HG02623 (cell line): ENCODE measurements at regions not wholly inside any gene's neighbourhood (a gene's known extent, or its start where the extent isn't known, plus 50 kb on each side); places are given as distances from the start of the nearest gene placed in this dataset.
A peak's percentile ranks its signal among the peaks of the same experiment; 100 is the strongest.
"Not testable (repeated sequence)": the region's sequence is repeated elsewhere in the genome, so short reads cannot be mapped to it uniquely, and the experiment has no call there.

Source experiments
- ATAC-seq: cut with Tn5 transposase; IDR thresholded peaks from one replicate; pipeline ENCODE4 v1.9.1; 2021; ENCODE audit warnings: moderate library complexity; ENCODE audit not compliant: unreplicated experiment

DNA sequence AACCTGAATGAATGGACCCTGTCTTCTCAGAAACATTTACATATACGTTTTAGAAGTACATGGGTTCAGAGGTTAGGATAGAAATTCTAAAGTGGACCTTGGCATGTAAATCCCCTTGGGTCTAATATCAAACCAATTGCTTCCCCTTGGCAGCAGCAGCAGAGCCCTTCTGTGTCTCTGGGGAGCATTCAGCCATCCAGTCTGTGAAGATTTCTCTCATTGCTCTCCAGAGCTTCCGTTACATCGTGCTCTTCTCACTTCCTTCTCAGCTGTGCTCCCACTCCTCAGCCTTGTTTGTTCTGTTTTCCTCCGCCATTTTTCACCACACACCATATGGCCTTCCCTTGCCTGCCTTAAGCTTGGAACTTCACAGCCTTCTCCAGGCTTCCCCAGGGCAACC lies 61.5 kb upstream of the ATP1B1 start:
- ATAC-seq: peak; percentile 29

DNA sequence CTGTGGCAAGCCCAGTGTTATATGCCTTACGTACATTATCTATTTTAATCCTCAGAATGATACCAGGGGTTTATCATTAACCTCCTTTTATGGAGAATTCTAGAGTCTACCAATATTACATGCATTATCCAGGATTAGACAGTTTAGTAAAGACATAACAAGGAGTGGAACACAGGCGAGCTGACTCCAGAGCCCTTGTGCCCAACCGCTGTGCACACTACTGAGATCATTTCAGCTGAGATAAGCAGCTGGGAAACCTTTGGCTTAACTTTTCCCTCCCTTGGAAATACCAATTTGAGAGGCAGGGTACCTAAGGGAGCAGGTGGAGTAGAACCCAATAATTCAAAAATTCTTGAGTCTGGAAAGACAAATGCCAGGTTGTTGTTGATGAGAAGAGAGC lies 59.8 kb upstream of the ATP1B1 start:
- ATAC-seq: no peak

DNA sequence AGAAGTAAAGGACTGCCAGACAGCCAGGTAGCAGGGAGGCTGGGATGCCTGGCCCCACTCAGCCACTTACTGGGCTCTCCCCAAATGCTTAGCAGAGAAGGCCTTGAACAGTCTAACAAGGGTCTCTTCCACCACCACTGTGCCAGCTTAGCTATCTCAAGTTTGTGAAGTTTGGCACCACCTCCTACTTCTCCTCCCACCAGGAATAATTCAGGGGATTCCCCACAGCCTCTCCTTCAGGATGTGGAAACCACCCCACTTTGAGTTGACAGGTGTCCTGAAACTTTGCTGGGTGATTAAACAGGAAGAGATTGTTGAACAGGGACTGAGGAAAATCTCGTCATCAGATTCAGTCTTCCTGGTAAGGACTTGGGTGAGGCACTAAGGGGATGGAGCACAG lies 59.4 kb upstream of the ATP1B1 start:
- ATAC-seq: no peak

DNA sequence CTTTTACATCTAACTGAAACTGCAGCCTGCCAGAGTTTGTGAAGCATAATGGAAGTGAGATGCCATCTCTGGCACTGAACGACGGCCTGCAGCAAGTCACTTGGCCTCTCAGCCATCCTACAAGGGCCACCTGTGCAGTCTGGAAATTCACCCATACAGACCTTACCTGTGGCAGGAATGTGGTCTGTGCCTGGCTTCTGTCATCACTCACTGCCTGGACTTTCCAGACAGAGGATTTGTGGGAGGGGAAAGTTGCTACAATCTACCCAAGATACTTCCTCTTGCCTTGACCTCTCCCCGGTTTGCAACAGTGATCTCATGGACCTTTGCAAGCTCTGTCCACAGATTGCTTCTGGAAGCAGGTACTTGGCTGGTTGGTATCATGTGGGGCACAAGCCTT lies 58.4 kb upstream of the ATP1B1 start:
- no peak for ATAC-seq

DNA sequence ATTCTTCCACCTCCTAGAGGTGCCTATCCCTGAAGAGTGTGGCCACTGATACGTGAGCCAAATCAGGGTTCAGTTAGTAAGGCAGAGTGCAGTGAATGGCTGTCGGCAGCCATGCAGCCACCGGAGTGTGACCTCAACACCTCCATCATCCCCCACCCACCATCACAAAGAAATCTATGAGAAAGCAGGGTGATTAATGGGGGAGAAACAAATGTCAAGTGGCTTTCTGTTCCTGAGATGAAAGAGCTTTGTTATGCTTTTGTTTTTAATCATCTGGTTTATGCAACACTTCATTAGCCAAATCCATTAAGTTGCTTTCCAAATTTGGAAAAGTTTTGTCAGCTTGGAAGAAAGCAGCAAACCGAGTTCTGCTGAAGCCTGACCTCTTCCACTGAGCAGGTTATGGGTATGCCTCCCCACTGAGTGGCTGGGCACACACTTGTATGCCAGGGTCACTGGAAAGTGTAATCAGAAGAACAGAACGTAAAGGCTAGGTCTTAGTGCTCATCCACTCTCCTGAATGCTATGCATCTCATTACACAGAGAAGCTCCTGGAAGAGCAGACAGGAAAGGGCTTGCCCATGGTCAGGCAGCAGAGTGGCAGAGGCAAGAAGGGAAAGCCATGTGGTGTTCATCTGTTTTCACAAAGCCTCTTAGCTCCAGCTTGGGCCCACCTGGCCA lies 57.1 kb upstream of the ATP1B1 start:
- no peak for ATAC-seq

DNA sequence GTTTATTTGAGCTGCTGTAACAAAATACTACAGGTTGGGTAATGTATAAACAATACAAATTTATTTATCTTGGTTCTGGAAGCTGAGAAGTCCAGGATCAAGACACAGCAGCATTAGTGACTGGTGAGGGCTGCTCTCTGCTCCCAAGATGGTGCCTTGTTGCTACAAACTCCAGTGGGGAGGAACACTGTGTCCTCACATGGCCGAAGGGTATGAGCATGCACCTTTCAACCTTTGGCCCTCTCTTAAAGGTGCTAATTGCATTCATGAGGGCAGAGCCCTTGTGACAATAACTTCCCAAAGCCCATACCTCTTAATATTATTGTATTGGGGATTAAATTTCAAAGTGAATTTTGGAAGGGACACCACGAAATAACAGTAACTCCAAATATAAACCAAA lies 55.3 kb upstream of the ATP1B1 start:
- no peak for ATAC-seq

DNA sequence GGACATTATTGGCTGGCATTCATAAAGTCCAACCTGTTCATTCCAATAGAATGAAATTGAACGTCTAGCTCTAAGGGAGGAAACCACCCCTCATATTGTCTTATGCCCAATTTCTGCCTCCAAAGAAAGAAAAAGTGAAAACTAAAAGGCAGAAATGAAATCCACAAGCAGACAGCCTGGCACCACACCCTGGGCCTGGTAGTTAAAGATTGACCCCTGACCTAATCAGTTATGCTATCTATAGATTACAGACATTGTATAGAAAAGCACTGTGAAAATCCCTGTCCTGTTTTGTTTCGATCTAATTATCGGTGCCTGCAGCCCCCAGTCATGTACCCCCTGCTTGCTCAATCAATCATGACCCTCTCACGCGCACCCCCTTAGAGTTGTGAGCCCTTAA lies 54.3 kb upstream of the ATP1B1 start:
- not testable (repeated sequence) for ATAC-seq

DNA sequence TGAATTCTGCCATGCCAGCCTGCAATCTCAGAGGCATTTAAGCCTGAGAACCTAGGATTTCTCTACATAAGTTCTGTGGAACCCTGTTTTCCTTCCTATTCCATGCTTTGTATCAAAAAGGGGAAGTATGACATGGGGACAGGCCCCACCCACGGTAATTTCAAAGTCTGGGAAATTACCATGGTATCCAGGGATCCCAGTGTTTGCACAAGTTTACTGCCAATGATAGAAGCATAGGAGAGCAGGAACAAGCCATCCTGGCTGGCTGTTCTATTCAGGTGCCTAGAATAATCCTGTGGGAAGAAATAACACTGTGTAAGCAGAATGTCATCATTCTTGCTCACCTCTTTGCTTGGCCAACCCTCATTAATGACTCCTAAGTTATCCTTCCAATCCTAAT lies 53.8 kb upstream of the ATP1B1 start:
- no peak for ATAC-seq

DNA sequence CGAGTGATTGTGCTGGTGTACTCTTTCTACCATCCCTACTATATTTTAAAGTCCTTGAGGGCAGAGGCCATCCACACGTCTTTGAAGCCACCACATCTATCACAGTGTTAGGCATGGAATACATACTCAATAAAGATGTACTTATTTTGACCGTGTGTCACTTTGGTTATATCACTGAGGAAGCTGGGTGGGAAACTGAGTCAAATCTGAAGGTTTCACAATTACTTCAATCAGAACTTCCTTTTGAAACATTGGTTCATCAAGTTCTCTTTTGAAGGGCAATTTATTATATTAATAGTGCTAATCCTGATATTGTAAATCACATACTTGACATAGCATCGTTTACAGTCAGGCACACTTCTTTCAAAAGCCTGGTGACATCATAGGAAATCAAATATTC lies 53.3 kb upstream of the ATP1B1 start:
- ATAC-seq: no peak
